K562 (cell line): ENCODE measurements at regions not wholly inside any gene's neighbourhood (a gene's known extent, or its start where the extent isn't known, plus 50 kb on each side); places are given as distances from the start of the nearest gene placed in this dataset.

Experiments
- ATAC-seq: fragments of 200-7000 bp; cut with Tn5 transposase; 3 replicates; pipeline ENCODE4 v1.9.1; 2020; ENCODE audit warnings: moderate library complexity
- BruUV-seq: library from RNA; stranded (reverse); fragments of 400-500 nt; replicated peaks from 2 replicates; lab custom pipeline; 2021; lab: Mats Ljungman, UMichigan
- CTCF ChIA-PET: fragments of 300-600 bp; formaldehyde crosslinking; extraction: SDS; loops from one replicate; lab custom pipeline; 2021; ENCODE audit warnings: low intra/inter-chr PET ratio; lab: Yijun Ruan, JAX
- POLR2A ChIA-PET: fragments of 300-600, 350-650 bp; sonication (Branson Sonifier 250); formaldehyde crosslinking; extraction: SDS; loops from one replicate; lab custom pipeline; 2021; ENCODE audit warnings: antibody characterized with exemption, inconsistent platforms; lab: Yijun Ruan, JAX
- DNase-seq, 4 experiments: peaks; one replicate each; pipeline versions ENCODE4 v3.0.0 to v3.0.0-alpha.2; 2011 to 2018; ENCODE audit warnings: low spot score in 3 of 4, mixed read lengths in 3 of 4; ENCODE audit errors: extremely low read depth in 1 of 4
- FAIRE-seq: peaks from 2 replicates; lab custom pipeline; 2011; peaks lifted over from hg19 to GRCh38; lab: Jason Lieb, UNC
- H2AFZ ChIP-seq: 2 replicates; pipeline ENCODE4 v1.6.0; 2011; ENCODE audit warnings: low read depth, low read length, control low read depth, inconsistent platforms
- H3K27ac ChIP-seq: fragments of 200-600 bp; 3 replicates; pipeline ENCODE4 v1.8.0; 2011; ENCODE audit warnings: low read depth, mild to moderate bottlenecking, control low read depth, inconsistent platforms, low read length, moderate library complexity, mixed read lengths; ENCODE audit errors: extremely low read depth
- H3K27me3 ChIP-seq, 2 experiments: fragments of 300-600 bp in 1 of 2; 2 replicates in 1 of 2; 3 replicates in 1 of 2; pipeline versions ENCODE4 v1.6.0 to v1.8.0; 2011; ENCODE audit warnings: inconsistent platforms in 2 of 2, low read length in 2 of 2, mild to moderate bottlenecking in 1 of 2, mixed read lengths in 1 of 2, moderate library complexity in 1 of 2; ENCODE audit not compliant: control insufficient read depth in 2 of 2, insufficient read depth in 2 of 2
- H3K36me3 ChIP-seq: fragments of 300-600 bp; 3 replicates; pipeline ENCODE4 v1.8.0; 2011; ENCODE audit warnings: mild to moderate bottlenecking, low read length, inconsistent platforms; ENCODE audit not compliant: control insufficient read depth, insufficient read depth
- H3K4me1 ChIP-seq, 2 experiments: fragments of 200-600 bp in 1 of 2; replicated peaks in 1 of 2; 2 replicates in 1 of 2; 3 replicates in 1 of 2; pipeline versions ENCODE4 v1.5.1 to v1.8.0; 2011; ENCODE audit warnings: inconsistent platforms in 2 of 2, low read length in 2 of 2, mild to moderate bottlenecking in 1 of 2, mixed read lengths in 1 of 2, moderate library complexity in 1 of 2; ENCODE audit not compliant: control insufficient read depth in 2 of 2, insufficient read depth in 2 of 2
- H3K4me2 ChIP-seq: 2 replicates; pipeline ENCODE4 v1.6.1; 2011; ENCODE audit warnings: low read length, control low read depth, inconsistent platforms, mixed read lengths; ENCODE audit not compliant: insufficient read depth
- H3K4me3 ChIP-seq: fragments of 200-600 bp; sonication (generic), shearing (Covaris generic); 2 replicates; pipeline ENCODE4 v1.5.1; 2016; ENCODE audit warnings: control low read depth, inconsistent platforms
- H3K79me2 ChIP-seq: fragments of 200-600 bp; 3 replicates; pipeline ENCODE4 v1.8.0; 2011; ENCODE audit warnings: low read length, inconsistent platforms; ENCODE audit not compliant: control insufficient read depth, insufficient read depth
- H3K9ac ChIP-seq, 2 experiments: 2 replicates each; pipeline versions ENCODE4 v1.6.0 to v1.6.1; 2011; ENCODE audit warnings: low read depth in 2 of 2, low read length in 2 of 2, control low read depth in 1 of 2, inconsistent platforms in 1 of 2, mild to moderate bottlenecking in 1 of 2, mixed read lengths in 1 of 2; ENCODE audit not compliant: insufficient read depth in 1 of 2
- H3K9me1 ChIP-seq: one replicate; pipeline ENCODE4 v1.6.0; 2011; ENCODE audit warnings: inconsistent platforms, mild to moderate bottlenecking, low read length, moderate library complexity; ENCODE audit not compliant: control insufficient read depth, insufficient read depth
- H3K9me3 ChIP-seq: replicated peaks from 2 replicates; pipeline ENCODE4 v1.5.1; 2011; ENCODE audit warnings: low read depth, low read length, inconsistent platforms; ENCODE audit not compliant: control insufficient read depth, insufficient read depth
- H4K20me1 ChIP-seq: replicated peaks from 2 replicates; pipeline ENCODE4 v1.6.1; 2011; ENCODE audit warnings: low read length, inconsistent platforms, mixed read lengths; ENCODE audit not compliant: control insufficient read depth, insufficient read depth
- ARID3B ChIP-seq: fragments of 250-450 bp; sonication (Bioruptor Pico); IDR thresholded peaks from 2 replicates; pipeline ENCODE4 v1.4.0; 2020; ENCODE audit warnings: borderline replicate concordance
- GABPA ChIP-seq: fragments of 200-800 bp; sonication (Bioruptor generic); conservative IDR thresholded peaks from 2 replicates; pipeline ENCODE4 v1.6.1; 2016; ENCODE audit warnings: low read depth, missing genetic modification characterization, missing compliant biosample characterization
- HBP1 ChIP-seq: fragments of 450-650 bp; formaldehyde crosslinking; IDR thresholded peaks from 2 replicates; pipeline ENCODE4 v1.4.0; 2022; ENCODE audit warnings: missing genetic modification characterization
- IRF9 ChIP-seq: fragments of 450-650 bp; IDR thresholded peaks from 2 replicates; pipeline ENCODE4 v1.6.1; 2016; ENCODE audit warnings: missing biosample characterization, missing genetic modification characterization
- KDM2B ChIP-seq: fragments of 250-450 bp; sonication (Bioruptor Pico); IDR thresholded peaks from 2 replicates; pipeline ENCODE4 v1.8.0; 2021; ENCODE audit warnings: mild to moderate bottlenecking, moderate library complexity
- MYNN ChIP-seq, 2 experiments: sonication (generic); formaldehyde crosslinking in 1 of 2; IDR thresholded peaks; 2 replicates each; pipeline versions ENCODE4 v1.5.0 to v1.6.1; 2016 to 2020; ENCODE audit warnings: antibody characterized with exemption in 1 of 2, missing genetic modification reagents in 1 of 2
- PRPF4 ChIP-seq: fragments of 200-400 bp; formaldehyde crosslinking; IDR thresholded peaks from one replicate; pipeline ENCODE4 v1.6.1; 2017; ENCODE audit warnings: low read length, low read depth, mild to moderate bottlenecking; ENCODE audit not compliant: insufficient read depth, poor library complexity, severe bottlenecking
- SMARCB1 ChIP-seq: IDR thresholded peaks from 2 replicates; pipeline ENCODE4 v1.6.1; 2011; ENCODE audit warnings: improper control_type of control experiment, low read depth; ENCODE audit not compliant: insufficient read length
- TCF7L2 ChIP-seq: fragments of 150-350 bp; IDR thresholded peaks from 2 replicates; pipeline ENCODE4 v1.6.1; 2016; ENCODE audit warnings: low read depth, mild to moderate bottlenecking, low read length, moderate library complexity
- USF2 ChIP-seq: sonication (generic); formaldehyde crosslinking; IDR thresholded peaks from 2 replicates; pipeline ENCODE4 v1.5.0; 2020; ENCODE audit warnings: missing genetic modification reagents
- ZNF354B ChIP-seq: fragments of 250-450 bp; sonication (Bioruptor Pico); IDR thresholded peaks from 2 replicates; pipeline ENCODE4 v1.4.0; 2020
- WGBS: fragments of 100-300 bp; shearing (Covaris generic); methylation state at CpG from one replicate; pipeline ENCODE4 v1.1.6; 2016; ENCODE audit warnings: low coverage, mixed read lengths; ENCODE audit not compliant: insufficient coverage; ENCODE audit errors: missing lambda C conversion rate; 5-methylcytosine and 5-hydroxymethylcytosine counted together
- in situ Hi-C: fragments of 300-500 bp; cut with MboI; formaldehyde crosslinking; loops from 4 replicates; pipeline ENCODE4 v1.15.0; 2018; ENCODE audit warnings: inconsistent platforms, mixed read lengths
- intact Hi-C: fragments of 100-400 bp; cut with micrococcal nuclease; formaldehyde crosslinking; loops from 2 replicates; pipeline ENCODE4 v1.14.2; 2022

- CTCF ChIA-PET, result no interaction called here
- Histone ChIP-seq H3K9me1 (no peaks in the 10 kb centered on the region), H3K4me2 (no peak overlapping the region), H3K27me3 (no peaks in the 10 kb centered on the region), H4K20me1 (no peaks in the 10 kb centered on the region), H3K79me2 (no peaks in the 10 kb centered on the region), H3K9ac (no peak overlapping the region), H2AFZ (no peak overlapping the region), H3K4me3 (no peak overlapping the region), H3K9me3 (no peaks in the 10 kb centered on the region), H3K36me3 (no peaks in the 10 kb centered on the region), H3K4me1 (no peaks in the 10 kb centered on the region), H3K27ac (no peak overlapping the region)
- no peak for TF ChIP-seq PRPF4
- no peak for TF ChIP-seq KDM2B (CRISPR knock-in tag)
- TF ChIP-seq TCF7L2, result no peak
- TF ChIP-seq GABPA (tag), result no peak
- no peak for TF ChIP-seq IRF9
- no peak for TF ChIP-seq ARID3B (CRISPR knock-in tag)
- no peak for TF ChIP-seq MYNN (IDR thresholded peaks at IDR 0.05)
- no peak for TF ChIP-seq MYNN (CRISPR knock-in tag; IDR thresholded peaks at IDR 0.05)
- TF ChIP-seq USF2 (CRISPR knock-in tag), result no peak
- TF ChIP-seq SMARCB1, result no peak
- TF ChIP-seq HBP1, result no peak
- no peak for TF ChIP-seq ZNF354B
- in situ Hi-C loops (no loop called here), intact Hi-C loops (no loop called here)
- ATAC-seq (no peak), DNase-seq (no peak), FAIRE-seq (no peak)
- 2% methylated on average over 17 of the region's 17 CpGs for WGBS
- BruUV-seq, result no TSS peak
- POLR2A ChIA-PET, result no interaction called here
Measured at GRCh38 chr12:126483145-126484068, 1418.2 kb downstream of the AACS start.
